Neural cell (in vitro differentiated cells): ENCODE measurements at regions not wholly inside any gene's neighbourhood (a gene's known extent, or its start where the extent isn't known, plus 50 kb on each side); places are given as distances from the start of the nearest gene placed in this dataset.

ENCODE experiments used
- EP300 ChIP-seq: fragments of 450-650 bp; conservative IDR thresholded peaks from 2 replicates; pipeline ENCODE4 v1.6.1; 2014; ENCODE audit warnings: antibody characterized with exemption, mild to moderate bottlenecking, moderate library complexity; ENCODE audit not compliant: poor library complexity, severe bottlenecking
- EZH2 ChIP-seq: fragments of 200-600, 300-800 bp; shearing (Covaris generic), sonication (generic); IDR thresholded peaks from 2 replicates; pipeline ENCODE4 v1.6.1; 2014; ENCODE audit warnings: antibody characterized with exemption, low read length, borderline replicate concordance, mild to moderate bottlenecking; ENCODE audit not compliant: insufficient read depth, poor library complexity, severe bottlenecking

DNA sequence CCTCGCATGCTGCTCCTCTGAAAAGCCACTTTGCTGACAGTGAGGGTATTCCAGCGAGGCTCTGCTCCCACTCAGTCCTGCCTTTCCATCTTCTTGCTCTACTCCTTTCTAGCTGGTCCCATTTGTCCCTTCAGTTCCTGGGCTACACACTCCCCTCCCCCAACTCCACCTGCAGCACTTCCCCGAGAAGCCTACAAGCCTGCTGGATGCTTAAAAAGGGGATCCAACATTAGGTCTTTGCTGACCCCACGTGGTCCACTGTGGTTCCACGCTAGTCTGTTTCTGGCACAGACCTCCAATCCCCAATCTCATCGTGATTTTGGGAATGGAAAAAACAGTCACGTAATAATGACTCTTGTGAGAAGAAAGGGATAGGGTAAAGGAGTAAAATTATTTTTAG is 121.6 kb upstream of the SNX19 start:
- TF ChIP-seq EP300 (no peak), EZH2 (no peak)
